ENCODE measurements at regions not wholly inside any gene's neighbourhood (a gene's known extent, or its start where the extent isn't known, plus 50 kb on each side); places are given as distances from the start of the nearest gene placed in this dataset.

DNA sequence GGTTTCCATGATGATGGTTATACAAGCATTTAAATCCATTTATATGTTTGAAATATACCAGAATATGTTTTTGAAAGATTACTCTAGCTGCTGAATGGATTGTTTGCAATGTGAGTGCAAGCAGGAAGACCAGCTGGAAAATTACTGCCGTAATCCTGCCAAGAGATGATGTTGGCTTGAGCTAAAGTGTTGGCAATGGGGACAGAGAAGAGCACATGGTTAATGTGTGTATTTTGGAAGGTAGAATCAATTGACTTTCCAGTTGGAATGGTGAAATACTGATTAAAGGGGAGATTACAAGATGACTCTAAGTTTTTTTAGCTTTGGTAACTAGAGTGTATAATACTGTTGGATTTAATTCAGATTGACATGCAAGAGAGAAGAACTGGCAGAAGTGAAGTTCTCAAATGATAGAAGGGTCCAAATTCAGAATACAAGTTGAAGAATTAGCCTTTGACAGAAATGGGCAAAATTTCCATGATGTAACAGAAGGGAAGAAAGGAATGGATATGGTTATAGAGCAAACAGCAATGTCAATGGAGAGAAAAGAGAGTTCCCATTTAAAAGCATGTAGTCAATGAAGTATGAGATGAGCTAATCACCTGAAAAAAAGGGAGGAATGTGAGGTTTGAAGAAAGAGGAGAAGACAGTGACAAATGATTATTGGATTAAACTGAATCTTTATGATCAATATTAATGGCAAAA lies 422.0 kb downstream of the CDC14C start:
- Histone ChIP-seq H3K27me3 (replicated peaks) (no peaks in the 10 kb centered on the region), H3K4me3 (ENCODE audit: low read depth, low read length) (no peak overlapping the region), H3K36me3 (replicated peaks) (no peaks in the 10 kb centered on the region), H3K27ac (no peak overlapping the region)
- in situ Hi-C loops (cut with HindIII; ENCODE audit: low pct_ligation_motif_present, low sequenced_read_pairs): no loop called here
- no peak for DNase-seq
- TF ChIP-seq CTCF (IDR thresholded peaks at IDR 0.05; ENCODE audit: low read depth, low read length, missing control alignments): no peak

DNA sequence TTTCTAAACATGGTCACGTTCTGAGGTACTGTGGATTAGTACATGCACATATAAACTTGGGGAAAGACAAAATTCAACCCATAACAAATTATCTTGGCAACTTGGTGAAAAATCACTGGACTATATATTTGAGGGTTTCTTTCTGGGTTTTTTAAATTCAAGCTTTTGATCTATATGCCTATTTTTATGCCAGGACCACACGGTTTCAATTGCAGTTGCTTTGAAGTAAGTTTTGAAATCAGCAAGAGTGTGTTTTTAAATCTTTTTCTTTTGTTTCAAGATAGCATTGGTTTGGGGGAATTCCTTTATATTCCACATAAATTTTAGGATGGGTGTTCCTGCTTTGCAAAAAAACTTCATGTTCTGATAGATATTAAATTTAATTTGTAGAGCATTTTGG lies 406.4 kb upstream of the VWC2 start:
- H3K36me3 ChIP-seq (replicated peaks): no peaks in the 10 kb centered on the region
- TF ChIP-seq CTCF (IDR thresholded peaks at IDR 0.05; ENCODE audit: low read depth, low read length, missing control alignments): no peak
- in situ Hi-C loops (cut with HindIII; ENCODE audit: low pct_ligation_motif_present, low sequenced_read_pairs): no loop called here
- H3K27me3 ChIP-seq (replicated peaks): no peaks in the 10 kb centered on the region
- H3K27ac ChIP-seq: no peak overlapping the region
- H3K4me3 ChIP-seq (ENCODE audit: low read depth, low read length): no peak overlapping the region
- DNase-seq: no peak

DNA sequence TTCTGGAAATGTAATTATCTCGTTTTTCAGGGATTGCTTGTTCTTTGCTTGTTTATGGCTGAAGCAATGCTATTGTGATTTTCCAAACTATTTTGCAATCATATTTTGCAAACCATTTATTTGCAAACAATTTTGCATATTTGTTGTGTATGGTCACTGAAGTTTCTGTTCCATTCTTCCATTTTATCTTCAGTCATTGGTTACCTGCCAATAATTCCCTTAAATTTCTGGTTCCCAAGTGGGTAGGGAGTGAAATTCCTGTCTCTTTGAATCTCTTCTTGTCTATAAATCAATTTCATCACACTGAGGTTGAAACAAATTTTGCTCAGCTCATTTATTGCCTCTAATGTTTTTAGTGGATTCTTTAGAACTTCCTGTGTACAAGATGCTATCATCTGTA lies 401.7 kb upstream of the VWC2 start:
- no peak overlapping the region for H3K4me3 ChIP-seq (ENCODE audit: low read depth, low read length)
- H3K27me3 ChIP-seq (replicated peaks): no peaks in the 10 kb centered on the region
- no peak overlapping the region for H3K27ac ChIP-seq
- H3K36me3 ChIP-seq (replicated peaks): no peaks in the 10 kb centered on the region
- no peak for DNase-seq
- no peak for TF ChIP-seq CTCF (IDR thresholded peaks at IDR 0.05; ENCODE audit: low read depth, low read length, missing control alignments)
- in situ Hi-C loops (cut with HindIII; ENCODE audit: low pct_ligation_motif_present, low sequenced_read_pairs): no loop called here

- H3K27ac ChIP-seq: no peak overlapping the region
- no peak for DNase-seq
- no peaks in the 10 kb centered on the region for H3K27me3 ChIP-seq (replicated peaks)
- H3K4me3 ChIP-seq (ENCODE audit: low read depth, low read length): no peak overlapping the region
- in situ Hi-C loops (cut with HindIII; ENCODE audit: low pct_ligation_motif_present, low sequenced_read_pairs): no loop called here
- no peaks in the 10 kb centered on the region for H3K36me3 ChIP-seq (replicated peaks)
- no peak for TF ChIP-seq CTCF (IDR thresholded peaks at IDR 0.05; ENCODE audit: low read depth, low read length, missing control alignments)
Observed at GRCh38 chr7:49376817-49377375, 396.5 kb upstream of the VWC2 start.

DNA sequence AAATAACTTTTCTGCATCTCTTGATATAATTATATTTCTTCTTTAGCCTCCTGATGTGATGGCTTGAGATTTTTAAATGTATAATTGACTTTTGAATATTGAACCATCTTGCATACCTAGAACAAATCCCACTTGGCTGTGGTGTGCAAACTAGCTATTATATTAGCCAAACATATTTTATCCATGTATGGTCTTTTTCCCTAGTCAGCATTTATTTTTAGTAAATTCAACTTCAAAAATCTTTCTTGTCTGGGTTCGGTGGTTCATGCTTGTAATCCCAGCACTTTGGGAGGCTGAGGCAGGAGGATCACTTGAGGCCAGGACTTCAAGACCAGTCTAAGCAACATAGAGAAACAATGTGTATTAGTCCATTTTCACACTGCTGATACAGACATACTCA lies 386.6 kb upstream of the VWC2 start:
- DNase-seq: no peak
- H3K27me3 ChIP-seq (replicated peaks): no peaks in the 10 kb centered on the region
- H3K4me3 ChIP-seq (ENCODE audit: low read depth, low read length): no peak overlapping the region
- H3K27ac ChIP-seq: no peak overlapping the region
- no peak for TF ChIP-seq CTCF (IDR thresholded peaks at IDR 0.05; ENCODE audit: low read depth, low read length, missing control alignments)
- in situ Hi-C loops (cut with HindIII; ENCODE audit: low pct_ligation_motif_present, low sequenced_read_pairs): no loop called here
- H3K36me3 ChIP-seq (replicated peaks): no peaks in the 10 kb centered on the region

Measured in brain microvascular endothelial cell (primary cell).